ENCODE measurements at regions not wholly inside any gene's neighbourhood (a gene's known extent, or its start where the extent isn't known, plus 50 kb on each side); places are given as distances from the start of the nearest gene placed in this dataset.

GRCh38 chr5:13540168-13540750 is 404.2 kb downstream of the DNAH5 start:
- Histone ChIP-seq H3K9me3 (no peaks in the 10 kb centered on the region), H3K27ac (no peak overlapping the region), H3K36me3 (no peaks in the 10 kb centered on the region), H3K27me3 (no peaks in the 10 kb centered on the region), H3K4me3 (no peak overlapping the region), H3K9ac (ENCODE audit: low read depth in 2 of 2, low read length in 2 of 2) (no peak overlapping the region), H3K4me1 (no peaks in the 10 kb centered on the region)
- TF ChIP-seq, protein P1, sequence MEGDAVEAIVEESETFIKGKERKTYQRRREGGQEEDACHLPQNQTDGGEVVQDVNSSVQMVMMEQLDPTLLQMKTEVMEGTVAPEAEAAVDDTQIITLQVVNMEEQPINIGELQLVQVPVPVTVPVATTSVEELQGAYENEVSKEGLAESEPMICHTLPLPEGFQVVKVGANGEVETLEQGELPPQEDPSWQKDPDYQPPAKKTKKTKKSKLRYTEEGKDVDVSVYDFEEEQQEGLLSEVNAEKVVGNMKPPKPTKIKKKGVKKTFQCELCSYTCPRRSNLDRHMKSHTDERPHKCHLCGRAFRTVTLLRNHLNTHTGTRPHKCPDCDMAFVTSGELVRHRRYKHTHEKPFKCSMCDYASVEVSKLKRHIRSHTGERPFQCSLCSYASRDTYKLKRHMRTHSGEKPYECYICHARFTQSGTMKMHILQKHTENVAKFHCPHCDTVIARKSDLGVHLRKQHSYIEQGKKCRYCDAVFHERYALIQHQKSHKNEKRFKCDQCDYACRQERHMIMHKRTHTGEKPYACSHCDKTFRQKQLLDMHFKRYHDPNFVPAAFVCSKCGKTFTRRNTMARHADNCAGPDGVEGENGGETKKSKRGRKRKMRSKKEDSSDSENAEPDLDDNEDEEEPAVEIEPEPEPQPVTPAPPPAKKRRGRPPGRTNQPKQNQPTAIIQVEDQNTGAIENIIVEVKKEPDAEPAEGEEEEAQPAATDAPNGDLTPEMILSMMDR (IDR thresholded peaks at IDR 0.05) = no peak
- intact Hi-C loops (cut with DNase I) = no loop called here
- no peak for DNase-seq

DNA sequence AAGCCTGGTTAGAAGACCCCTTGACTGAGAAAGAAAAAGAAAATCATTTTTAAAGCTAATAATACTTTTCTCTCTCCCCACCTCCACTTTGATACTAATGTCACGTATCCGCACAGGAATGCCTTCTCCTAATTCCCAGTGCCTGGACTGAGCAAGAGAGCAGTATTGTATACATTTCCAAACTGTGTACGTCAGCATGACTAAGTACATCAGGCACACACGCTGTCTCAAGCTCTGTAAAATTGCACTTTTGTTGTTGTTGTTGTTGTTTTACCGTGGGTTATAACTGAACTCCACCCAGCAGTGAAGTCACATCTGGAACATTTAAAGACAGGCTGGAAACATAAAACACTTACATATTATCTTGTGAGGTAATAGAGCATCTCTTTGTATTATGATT is 407.6 kb downstream of the DNAH5 start:
- Histone ChIP-seq H3K4me3 (no peak overlapping the region), H3K27me3 (no peaks in the 10 kb centered on the region), H3K27ac (no peak overlapping the region), H3K36me3 (no peaks in the 10 kb centered on the region), H3K9me3 (no peaks in the 10 kb centered on the region), H3K9ac (ENCODE audit: low read depth in 2 of 2, low read length in 2 of 2) (no peak overlapping the region), H3K4me1 (no peaks in the 10 kb centered on the region)
- TF ChIP-seq, protein P1 (IDR thresholded peaks at IDR 0.05) = no peak
- DNase-seq = no peak
- intact Hi-C loops (cut with DNase I) = no loop called here

DNA sequence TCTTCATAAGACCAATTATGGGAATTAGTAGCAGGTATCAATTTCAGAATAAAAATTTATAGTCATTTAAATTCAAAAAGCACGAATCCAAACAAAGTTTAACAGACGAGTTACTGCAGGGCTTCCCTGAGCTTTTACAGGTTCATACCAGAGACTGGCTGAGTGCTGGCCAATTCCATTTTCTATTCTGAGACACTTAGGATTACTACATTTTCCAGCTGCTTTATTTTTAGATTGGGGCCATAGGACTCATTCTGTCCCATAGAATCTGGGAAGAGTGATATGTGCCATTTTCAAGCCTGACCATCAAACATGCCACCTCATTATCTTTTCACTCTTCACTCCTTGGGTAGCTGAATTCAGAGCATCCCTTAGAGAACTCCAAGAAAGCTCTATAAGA is 410.7 kb downstream of the DNAH5 start:
- H3K9me3 ChIP-seq = no peaks in the 10 kb centered on the region
- H3K27ac ChIP-seq = no peak overlapping the region
- no peak overlapping the region for H3K4me3 ChIP-seq
- DNase-seq = no peak
- no peaks in the 10 kb centered on the region for H3K27me3 ChIP-seq
- TF ChIP-seq, protein P1 (IDR thresholded peaks at IDR 0.05) = no peak
- no peak overlapping the region for H3K9ac ChIP-seq (ENCODE audit: low read depth in 2 of 2, low read length in 2 of 2)
- H3K36me3 ChIP-seq = no peaks in the 10 kb centered on the region
- intact Hi-C loops (cut with DNase I) = no loop called here
- no peaks in the 10 kb centered on the region for H3K4me1 ChIP-seq

GRCh38 chr5:13529300-13529699 is 415.2 kb downstream of the DNAH5 start:
- H3K27ac ChIP-seq = no peak overlapping the region
- no peak overlapping the region for H3K4me3 ChIP-seq
- DNase-seq = no peak
- TF ChIP-seq, protein P1 (IDR thresholded peaks at IDR 0.05) = no peak
- H3K9ac ChIP-seq (ENCODE audit: low read depth in 2 of 2, low read length in 2 of 2) = no peak overlapping the region
- H3K36me3 ChIP-seq = no peaks in the 10 kb centered on the region
- no peaks in the 10 kb centered on the region for H3K9me3 ChIP-seq
- H3K27me3 ChIP-seq = no peaks in the 10 kb centered on the region
- intact Hi-C loops (cut with DNase I) = no loop called here
- H3K4me1 ChIP-seq = no peaks in the 10 kb centered on the region

DNA sequence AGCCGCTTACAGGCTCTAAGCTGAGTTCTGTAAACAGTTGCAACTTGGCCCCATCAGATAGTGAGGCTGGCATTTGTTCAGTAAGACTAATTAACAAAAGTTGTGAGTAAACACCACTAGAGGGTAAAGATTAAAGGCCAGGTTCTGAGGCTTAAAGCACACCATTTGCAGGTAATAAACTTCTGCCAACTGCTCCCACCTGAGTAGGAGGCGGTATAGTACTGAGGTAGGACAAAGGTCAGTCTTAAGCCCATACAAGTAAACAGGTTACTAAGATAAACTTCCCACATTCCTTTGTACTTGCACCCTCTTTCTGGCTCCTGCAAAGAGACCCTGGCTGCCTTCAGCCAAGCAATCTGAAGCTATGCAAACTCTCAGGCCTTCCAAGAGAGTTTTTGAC is 419.6 kb downstream of the DNAH5 start:
- Histone ChIP-seq H3K27ac (no peak overlapping the region), H3K9ac (ENCODE audit: low read depth in 2 of 2, low read length in 2 of 2) (no peak overlapping the region), H3K9me3 (no peaks in the 10 kb centered on the region), H3K27me3 (no peaks in the 10 kb centered on the region), H3K36me3 (no peaks in the 10 kb centered on the region), H3K4me1 (no peaks in the 10 kb centered on the region), H3K4me3 (no peak overlapping the region)
- intact Hi-C loops (cut with DNase I) = no loop called here
- DNase-seq = no peak
- TF ChIP-seq, protein P1 (IDR thresholded peaks at IDR 0.05) = no peak

Data from colonic mucosa (tissue), 4 donors.